ENCODE measurements at regions not wholly inside any gene's neighbourhood (a gene's known extent, or its start where the extent isn't known, plus 50 kb on each side); places are given as distances from the start of the nearest gene placed in this dataset.

DNA sequence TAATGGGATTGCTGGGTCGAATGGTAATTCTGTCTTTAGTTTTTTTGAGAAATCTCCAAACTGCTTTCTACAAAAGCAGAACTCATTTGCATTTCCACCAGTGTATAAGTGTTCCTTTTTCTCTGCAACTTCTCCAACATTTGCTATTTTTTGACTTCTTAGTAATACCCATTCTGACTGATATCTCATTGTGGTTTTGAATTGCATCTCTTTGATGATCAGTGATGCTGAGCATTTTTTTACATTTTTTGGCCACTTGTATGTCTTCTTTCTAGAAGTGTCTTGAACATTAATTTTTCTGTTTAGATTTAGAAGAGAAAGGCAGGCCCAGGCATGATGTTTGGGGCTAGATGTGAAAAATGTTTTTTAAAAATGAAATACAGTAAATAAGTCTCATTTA is 553.1 kb upstream of the MAN1A1 start (continued):
- TF ChIP-seq, protein P1, sequence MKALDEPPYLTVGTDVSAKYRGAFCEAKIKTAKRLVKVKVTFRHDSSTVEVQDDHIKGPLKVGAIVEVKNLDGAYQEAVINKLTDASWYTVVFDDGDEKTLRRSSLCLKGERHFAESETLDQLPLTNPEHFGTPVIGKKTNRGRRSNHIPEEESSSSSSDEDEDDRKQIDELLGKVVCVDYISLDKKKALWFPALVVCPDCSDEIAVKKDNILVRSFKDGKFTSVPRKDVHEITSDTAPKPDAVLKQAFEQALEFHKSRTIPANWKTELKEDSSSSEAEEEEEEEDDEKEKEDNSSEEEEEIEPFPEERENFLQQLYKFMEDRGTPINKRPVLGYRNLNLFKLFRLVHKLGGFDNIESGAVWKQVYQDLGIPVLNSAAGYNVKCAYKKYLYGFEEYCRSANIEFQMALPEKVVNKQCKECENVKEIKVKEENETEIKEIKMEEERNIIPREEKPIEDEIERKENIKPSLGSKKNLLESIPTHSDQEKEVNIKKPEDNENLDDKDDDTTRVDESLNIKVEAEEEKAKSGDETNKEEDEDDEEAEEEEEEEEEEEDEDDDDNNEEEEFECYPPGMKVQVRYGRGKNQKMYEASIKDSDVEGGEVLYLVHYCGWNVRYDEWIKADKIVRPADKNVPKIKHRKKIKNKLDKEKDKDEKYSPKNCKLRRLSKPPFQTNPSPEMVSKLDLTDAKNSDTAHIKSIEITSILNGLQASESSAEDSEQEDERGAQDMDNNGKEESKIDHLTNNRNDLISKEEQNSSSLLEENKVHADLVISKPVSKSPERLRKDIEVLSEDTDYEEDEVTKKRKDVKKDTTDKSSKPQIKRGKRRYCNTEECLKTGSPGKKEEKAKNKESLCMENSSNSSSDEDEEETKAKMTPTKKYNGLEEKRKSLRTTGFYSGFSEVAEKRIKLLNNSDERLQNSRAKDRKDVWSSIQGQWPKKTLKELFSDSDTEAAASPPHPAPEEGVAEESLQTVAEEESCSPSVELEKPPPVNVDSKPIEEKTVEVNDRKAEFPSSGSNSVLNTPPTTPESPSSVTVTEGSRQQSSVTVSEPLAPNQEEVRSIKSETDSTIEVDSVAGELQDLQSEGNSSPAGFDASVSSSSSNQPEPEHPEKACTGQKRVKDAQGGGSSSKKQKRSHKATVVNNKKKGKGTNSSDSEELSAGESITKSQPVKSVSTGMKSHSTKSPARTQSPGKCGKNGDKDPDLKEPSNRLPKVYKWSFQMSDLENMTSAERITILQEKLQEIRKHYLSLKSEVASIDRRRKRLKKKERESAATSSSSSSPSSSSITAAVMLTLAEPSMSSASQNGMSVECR (CRISPR knock-in tag; IDR thresholded peaks at IDR 0.05; ENCODE audit: borderline replicate concordance), result no peak
- no peak for TF ChIP-seq TCF7 (CRISPR knock-in tag; IDR thresholded peaks at IDR 0.05; ENCODE audit: low read depth)
- TF ChIP-seq FOXK1 (CRISPR knock-in tag; IDR thresholded peaks at IDR 0.05), result no peak
- TF ChIP-seq, protein P2, sequence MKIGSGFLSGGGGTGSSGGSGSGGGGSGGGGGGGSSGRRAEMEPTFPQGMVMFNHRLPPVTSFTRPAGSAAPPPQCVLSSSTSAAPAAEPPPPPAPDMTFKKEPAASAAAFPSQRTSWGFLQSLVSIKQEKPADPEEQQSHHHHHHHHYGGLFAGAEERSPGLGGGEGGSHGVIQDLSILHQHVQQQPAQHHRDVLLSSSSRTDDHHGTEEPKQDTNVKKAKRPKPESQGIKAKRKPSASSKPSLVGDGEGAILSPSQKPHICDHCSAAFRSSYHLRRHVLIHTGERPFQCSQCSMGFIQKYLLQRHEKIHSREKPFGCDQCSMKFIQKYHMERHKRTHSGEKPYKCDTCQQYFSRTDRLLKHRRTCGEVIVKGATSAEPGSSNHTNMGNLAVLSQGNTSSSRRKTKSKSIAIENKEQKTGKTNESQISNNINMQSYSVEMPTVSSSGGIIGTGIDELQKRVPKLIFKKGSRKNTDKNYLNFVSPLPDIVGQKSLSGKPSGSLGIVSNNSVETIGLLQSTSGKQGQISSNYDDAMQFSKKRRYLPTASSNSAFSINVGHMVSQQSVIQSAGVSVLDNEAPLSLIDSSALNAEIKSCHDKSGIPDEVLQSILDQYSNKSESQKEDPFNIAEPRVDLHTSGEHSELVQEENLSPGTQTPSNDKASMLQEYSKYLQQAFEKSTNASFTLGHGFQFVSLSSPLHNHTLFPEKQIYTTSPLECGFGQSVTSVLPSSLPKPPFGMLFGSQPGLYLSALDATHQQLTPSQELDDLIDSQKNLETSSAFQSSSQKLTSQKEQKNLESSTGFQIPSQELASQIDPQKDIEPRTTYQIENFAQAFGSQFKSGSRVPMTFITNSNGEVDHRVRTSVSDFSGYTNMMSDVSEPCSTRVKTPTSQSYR (CRISPR knock-in tag; IDR thresholded peaks at IDR 0.05), result no peak
- TF ChIP-seq GRHL2 (CRISPR knock-in tag; IDR thresholded peaks at IDR 0.05; ENCODE audit: insufficient replicate concordance, severe bottlenecking), result no peak
- no peak for TF ChIP-seq NR1H2 (CRISPR knock-in tag; IDR thresholded peaks at IDR 0.05)
- TF ChIP-seq, protein P3, sequence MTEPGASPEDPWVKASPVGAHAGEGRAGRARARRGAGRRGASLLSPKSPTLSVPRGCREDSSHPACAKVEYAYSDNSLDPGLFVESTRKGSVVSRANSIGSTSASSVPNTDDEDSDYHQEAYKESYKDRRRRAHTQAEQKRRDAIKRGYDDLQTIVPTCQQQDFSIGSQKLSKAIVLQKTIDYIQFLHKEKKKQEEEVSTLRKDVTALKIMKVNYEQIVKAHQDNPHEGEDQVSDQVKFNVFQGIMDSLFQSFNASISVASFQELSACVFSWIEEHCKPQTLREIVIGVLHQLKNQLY (CRISPR knock-in tag; IDR thresholded peaks at IDR 0.05), result no peak
- no peak for TF ChIP-seq SMAD3 (CRISPR knock-in tag; IDR thresholded peaks at IDR 0.05; ENCODE audit: borderline replicate concordance)
- no peak for TF ChIP-seq NFYB (CRISPR knock-in tag; conservative IDR thresholded peaks at IDR 0.05; ENCODE audit: low read depth)
- TF ChIP-seq SP1 (CRISPR knock-in tag; conservative IDR thresholded peaks at IDR 0.05), result no peak
- no peak for TF ChIP-seq CREM (CRISPR knock-in tag; IDR thresholded peaks at IDR 0.05)
- TF ChIP-seq, protein P4, sequence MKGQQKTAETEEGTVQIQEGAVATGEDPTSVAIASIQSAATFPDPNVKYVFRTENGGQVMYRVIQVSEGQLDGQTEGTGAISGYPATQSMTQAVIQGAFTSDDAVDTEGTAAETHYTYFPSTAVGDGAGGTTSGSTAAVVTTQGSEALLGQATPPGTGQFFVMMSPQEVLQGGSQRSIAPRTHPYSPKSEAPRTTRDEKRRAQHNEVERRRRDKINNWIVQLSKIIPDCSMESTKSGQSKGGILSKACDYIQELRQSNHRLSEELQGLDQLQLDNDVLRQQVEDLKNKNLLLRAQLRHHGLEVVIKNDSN (CRISPR knock-in tag; IDR thresholded peaks at IDR 0.05), result no peak

DNA sequence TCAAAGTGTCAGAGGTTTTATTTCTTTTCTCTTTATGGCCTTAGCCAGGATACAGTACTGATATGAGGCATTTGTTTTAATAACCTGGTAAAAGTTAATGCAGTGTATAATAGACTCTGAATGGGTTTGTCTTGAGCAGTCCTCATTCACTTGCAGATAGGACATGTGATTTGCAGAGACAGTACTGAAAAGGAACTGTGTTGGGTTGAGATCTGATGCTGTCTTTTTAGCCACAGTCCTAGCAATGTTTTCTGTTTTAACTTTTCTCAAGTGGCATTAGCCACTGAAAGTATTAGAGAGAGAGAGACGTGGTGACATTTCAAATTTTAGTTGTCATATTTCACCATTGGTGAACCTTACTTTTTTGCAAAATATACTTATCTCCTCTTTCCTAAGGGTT is 547.2 kb upstream of the MAN1A1 start:
- TF ChIP-seq FOXP1 (CRISPR knock-in tag; IDR thresholded peaks at IDR 0.05; ENCODE audit: borderline replicate concordance) (no peak), ZNF671 (CRISPR knock-in tag; IDR thresholded peaks at IDR 0.05) (no peak)
- TF ChIP-seq, protein P1 (CRISPR knock-in tag; IDR thresholded peaks at IDR 0.05; ENCODE audit: borderline replicate concordance), result no peak
- H3K9me3 Mint-ChIP-seq, result peaks cover 9% of the 10 kb centered on the region
- peaks cover 17% of the 10 kb centered on the region for H3K4me1 Mint-ChIP-seq
- H3K36me3 Mint-ChIP-seq, result peaks cover 4% of the 10 kb centered on the region; the same call in 1 of the 2 replicates
- ChIA-PET CTCF (no interaction called here), POLR2A (no interaction called here)
- DNase-seq (ENCODE audit: low spot score) (no peak), ATAC-seq (no peak)
- no peak overlapping the region for H3K4me3 Mint-ChIP-seq
- no peak overlapping the region for H3K27ac Mint-ChIP-seq
- no peaks in the 10 kb centered on the region for H3K27me3 Mint-ChIP-seq (ENCODE audit: low read depth)
